CD14-positive monocyte (primary cell): ENCODE measurements at regions not wholly inside any gene's neighbourhood (a gene's known extent, or its start where the extent isn't known, plus 50 kb on each side); places are given as distances from the start of the nearest gene placed in this dataset.
A peak's percentile ranks its signal among the peaks of the same experiment; 100 is the strongest.

ENCODE experiments used
- DNase-seq, 3 donors: peaks; one replicate each; pipeline ENCODE4 v3.0.0-alpha.2; 2011 to 2022
- H2AFZ ChIP-seq: 2 replicates; pipeline ENCODE4 v1.6.0; 2012; ENCODE audit warnings: mild to moderate bottlenecking, low read depth, low read length, inconsistent platforms; ENCODE audit not compliant: insufficient read depth, poor library complexity, severe bottlenecking
- H3K27ac ChIP-seq, 2 donors: 1 replicate in 1 of 2; 2 replicates in 1 of 2; pipeline ENCODE4 v1.5.1; 2012 to 2013; ENCODE audit warnings: low read length in 2 of 2, control low read depth in 1 of 2, inconsistent platforms in 1 of 2, low read depth in 1 of 2, mild to moderate bottlenecking in 1 of 2
- H3K27me3 ChIP-seq, 2 donors: one replicate each; pipeline versions ENCODE4 v1.6.0 to v1.6.1; 2011 to 2013; ENCODE audit warnings: low read length in 2 of 2; ENCODE audit not compliant: control insufficient read depth in 2 of 2, insufficient read depth in 2 of 2
- H3K36me3 ChIP-seq, 2 donors: replicated peaks in 1 of 2; 1 replicate in 1 of 2; 2 replicates in 1 of 2; pipeline versions ENCODE4 v1.5.1 to v1.6.1; 2012 to 2013; ENCODE audit warnings: low read length in 2 of 2, control low read depth in 1 of 2, inconsistent platforms in 1 of 2, mild to moderate bottlenecking in 1 of 2; ENCODE audit not compliant: insufficient read depth in 2 of 2, control insufficient read depth in 1 of 2
- H3K4me1 ChIP-seq, 2 donors: 1 replicate in 1 of 2; 2 replicates in 1 of 2; pipeline versions ENCODE4 v1.5.1 to v1.6.1; 2012 to 2013; ENCODE audit warnings: low read length in 2 of 2, control low read depth in 1 of 2, inconsistent platforms in 1 of 2, mild to moderate bottlenecking in 1 of 2, moderate library complexity in 1 of 2; ENCODE audit not compliant: insufficient read depth in 2 of 2, control insufficient read depth in 1 of 2
- H3K4me2 ChIP-seq: replicated peaks from 2 replicates; pipeline ENCODE3; 2012; ENCODE audit warnings: low read length, moderate library complexity, mild to moderate bottlenecking; ENCODE audit not compliant: poor library complexity, severe bottlenecking; ENCODE audit errors: extremely low read depth
- H3K4me3 ChIP-seq, 3 experiments: fragments of 200-600 bp in 1 of 3; sonication (generic) in 1 of 3; replicated peaks in 1 of 3; 1 replicate in 2 of 3; 2 replicates in 1 of 3; pipeline ENCODE4 v1.5.1; 2011 to 2013; ENCODE audit warnings: low read length in 3 of 3, mild to moderate bottlenecking in 3 of 3, control low read depth in 2 of 3, low read depth in 2 of 3, inconsistent platforms in 1 of 3, moderate library complexity in 1 of 3
- H3K79me2 ChIP-seq: 2 replicates; pipeline ENCODE4 v1.6.0; 2012; ENCODE audit warnings: mild to moderate bottlenecking, control low read depth, inconsistent platforms, low read length, moderate library complexity; ENCODE audit not compliant: insufficient read depth
- H3K9ac ChIP-seq: 2 replicates; pipeline ENCODE4 v1.6.0; 2017; ENCODE audit warnings: low read length, mild to moderate bottlenecking; ENCODE audit not compliant: insufficient read depth, poor library complexity, severe bottlenecking
- H3K9me3 ChIP-seq, 2 donors: replicated peaks in 1 of 2; 1 replicate in 1 of 2; 2 replicates in 1 of 2; pipeline versions ENCODE4 v1.5.1 to v1.6.1; 2012 to 2013; ENCODE audit warnings: low read length in 2 of 2, control low read depth in 1 of 2; ENCODE audit not compliant: control insufficient read depth in 1 of 2, insufficient read depth in 1 of 2
- H4K20me1 ChIP-seq: 2 replicates; pipeline ENCODE4 v1.6.0; 2012; ENCODE audit warnings: mild to moderate bottlenecking, low read length, control low read depth, moderate library complexity; ENCODE audit not compliant: insufficient read depth
- H3K27ac Mint-ChIP-seq, 7 donors: one replicate each; pipeline ENCODE4 v1.8.0; 2020; ENCODE audit warnings: mild to moderate bottlenecking in 7 of 7, mixed read lengths in 7 of 7, moderate library complexity in 6 of 7, inconsistent platforms in 2 of 7
- H3K27me3 Mint-ChIP-seq, 3 donors: one replicate each; pipeline ENCODE4 v1.8.0; 2021 to 2022; ENCODE audit warnings: low read depth in 3 of 3, mild to moderate bottlenecking in 3 of 3, mixed read lengths in 3 of 3, moderate library complexity in 3 of 3, inconsistent platforms in 1 of 3
- H3K36me3 Mint-ChIP-seq, 2 donors: one replicate each; pipeline ENCODE4 v1.8.0; 2020; ENCODE audit warnings: mixed read lengths in 2 of 2, inconsistent platforms in 1 of 2, mild to moderate bottlenecking in 1 of 2
- H3K4me1 Mint-ChIP-seq: one replicate; pipeline ENCODE4 v1.8.0; 2020; ENCODE audit warnings: mild to moderate bottlenecking, mixed read lengths
- H3K4me3 Mint-ChIP-seq, 2 donors: one replicate each; pipeline ENCODE4 v1.8.0; 2020; ENCODE audit warnings: mild to moderate bottlenecking in 2 of 2, mixed read lengths in 2 of 2, moderate library complexity in 1 of 2
- H3K9me3 Mint-ChIP-seq, 7 donors: one replicate each; pipeline ENCODE4 v1.8.0; 2020 to 2022; ENCODE audit warnings: mixed read lengths in 7 of 7, mild to moderate bottlenecking in 6 of 7, moderate library complexity in 6 of 7, inconsistent platforms in 2 of 7
- WGBS: methylation state at CpG from one replicate; pipeline ENCODE4 v1.1.5; 2013; ENCODE audit warnings: missing lambda C conversion rate; ENCODE audit not compliant: insufficient coverage; 5-methylcytosine and 5-hydroxymethylcytosine counted together
- intact Hi-C, 2 donors: fragments of 100-400 bp; cut with micrococcal nuclease; formaldehyde crosslinking; loops; one replicate each; pipeline versions ENCODE4 v1.15.0 to v1.15.1; 2023
- TF ChIP-seq, protein P1 (sequence below): fragments of 200-600 bp; IDR thresholded peaks from one replicate; pipeline ENCODE4 v1.8.0; 2022; ENCODE audit warnings: antibody characterized with exemption, mild to moderate bottlenecking

DNA sequence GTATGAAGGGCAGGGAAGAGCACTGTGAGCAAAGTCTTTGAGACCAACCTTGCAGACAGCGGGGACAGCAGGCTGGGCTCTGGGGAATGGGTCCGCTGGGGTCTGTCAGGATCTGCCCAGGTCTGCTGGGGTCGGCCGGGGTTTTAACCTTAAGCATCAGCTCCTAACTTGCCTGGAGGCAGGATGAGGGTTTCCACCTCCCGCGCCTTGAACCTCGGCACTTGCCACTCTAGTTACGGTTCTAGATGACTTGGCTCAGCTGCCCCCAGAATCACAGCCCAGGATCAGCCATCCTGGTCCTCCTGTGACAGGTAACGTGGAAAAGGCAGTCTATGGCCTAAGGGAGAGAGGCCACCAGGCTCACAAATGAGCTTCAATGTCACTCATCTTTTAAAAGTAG lies 50.4 kb upstream of the CACUL1 start:
- Histone ChIP-seq H3K9me3 (no peaks in the 10 kb centered on the region), H3K9ac (no peak overlapping the region), H3K79me2 (no peaks in the 10 kb centered on the region), H3K27ac (no peak overlapping the region), H3K27me3 (peaks cover 0 to 2% of the 10 kb centered on the region in 2 donors), H2AFZ (no peak overlapping the region), H3K4me1 (peaks cover 9 to 12% of the 10 kb centered on the region in 2 donors), H4K20me1 (no peaks in the 10 kb centered on the region), H3K4me3 (no peak overlapping the region), H3K36me3 (no peaks in the 10 kb centered on the region), H3K4me2 (no peak overlapping the region)
- 97% methylated on average over 9 of the region's 9 CpGs for WGBS
- TF ChIP-seq, protein P1, sequence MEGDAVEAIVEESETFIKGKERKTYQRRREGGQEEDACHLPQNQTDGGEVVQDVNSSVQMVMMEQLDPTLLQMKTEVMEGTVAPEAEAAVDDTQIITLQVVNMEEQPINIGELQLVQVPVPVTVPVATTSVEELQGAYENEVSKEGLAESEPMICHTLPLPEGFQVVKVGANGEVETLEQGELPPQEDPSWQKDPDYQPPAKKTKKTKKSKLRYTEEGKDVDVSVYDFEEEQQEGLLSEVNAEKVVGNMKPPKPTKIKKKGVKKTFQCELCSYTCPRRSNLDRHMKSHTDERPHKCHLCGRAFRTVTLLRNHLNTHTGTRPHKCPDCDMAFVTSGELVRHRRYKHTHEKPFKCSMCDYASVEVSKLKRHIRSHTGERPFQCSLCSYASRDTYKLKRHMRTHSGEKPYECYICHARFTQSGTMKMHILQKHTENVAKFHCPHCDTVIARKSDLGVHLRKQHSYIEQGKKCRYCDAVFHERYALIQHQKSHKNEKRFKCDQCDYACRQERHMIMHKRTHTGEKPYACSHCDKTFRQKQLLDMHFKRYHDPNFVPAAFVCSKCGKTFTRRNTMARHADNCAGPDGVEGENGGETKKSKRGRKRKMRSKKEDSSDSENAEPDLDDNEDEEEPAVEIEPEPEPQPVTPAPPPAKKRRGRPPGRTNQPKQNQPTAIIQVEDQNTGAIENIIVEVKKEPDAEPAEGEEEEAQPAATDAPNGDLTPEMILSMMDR = no peak
- Mint-ChIP-seq H3K4me1 (peaks cover 13% of the 10 kb centered on the region), H3K9me3 (peaks cover 0 to 1% (median 0%) of the 10 kb centered on the region in 7 donors), H3K36me3 (no peaks in the 10 kb centered on the region), H3K27me3 (peaks cover 2 to 8% (median 7%) of the 10 kb centered on the region in 3 donors), H3K27ac (no peak overlapping the region), H3K4me3 (no peak overlapping the region)
- DNase-seq = no peak
- intact Hi-C loops = no loop called here

DNA sequence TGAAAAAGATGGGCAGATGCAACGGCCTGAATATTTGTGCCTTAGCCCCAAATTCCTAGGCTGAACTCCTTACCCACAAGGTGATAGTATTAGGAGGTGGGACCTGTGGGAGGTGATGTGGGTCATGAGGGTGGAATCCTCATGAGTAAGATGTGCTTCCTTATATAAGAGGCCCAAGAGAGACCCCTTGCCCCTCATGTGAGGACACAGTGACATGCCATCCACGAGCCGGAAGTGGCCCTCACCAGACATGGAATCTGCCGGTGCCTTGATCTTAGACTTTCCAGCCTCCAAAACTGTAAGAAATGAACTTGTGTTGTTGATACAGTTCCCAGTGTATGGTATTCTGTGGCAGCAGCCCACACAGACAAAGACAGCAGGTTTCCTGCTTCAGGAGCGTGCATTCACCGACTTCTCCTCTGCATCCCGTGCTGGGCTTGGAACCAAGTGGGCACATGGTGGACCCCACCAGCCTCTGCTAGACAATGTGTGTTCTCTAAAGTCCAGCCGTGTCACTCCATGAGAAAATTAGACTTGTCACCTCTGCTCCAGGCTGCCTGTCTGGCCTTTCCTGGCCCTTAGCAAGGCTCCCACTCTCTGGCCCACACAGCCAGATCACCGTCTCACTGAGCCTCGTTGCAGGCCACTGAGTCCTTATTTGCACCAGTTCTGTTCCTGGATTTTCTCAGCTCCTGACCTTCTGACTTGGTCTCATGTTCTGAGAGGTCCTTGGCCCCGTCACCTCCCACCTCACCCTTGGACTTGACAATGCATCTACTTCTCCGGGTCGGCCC lies 52.9 kb upstream of the CACUL1 start:
- H2AFZ ChIP-seq = no peak overlapping the region
- no peaks in the 10 kb centered on the region for H3K9me3 ChIP-seq
- peak overlapping the region in 1 of 7 donors; percentile 10 for H3K27ac Mint-ChIP-seq
- no peaks in the 10 kb centered on the region for H3K36me3 Mint-ChIP-seq
- H3K4me1 ChIP-seq = peaks cover 9 to 12% of the 10 kb centered on the region in 2 donors
- H3K4me3 Mint-ChIP-seq = no peak overlapping the region
- H3K27ac ChIP-seq = no peak overlapping the region
- H3K9ac ChIP-seq = no peak overlapping the region
- no peaks in the 10 kb centered on the region for H4K20me1 ChIP-seq
- 94% methylated on average over 11 of the region's 13 CpGs for WGBS
- H3K27me3 Mint-ChIP-seq = peaks cover 0 to 6% (median 3%) of the 10 kb centered on the region in 3 donors
- H3K79me2 ChIP-seq = no peaks in the 10 kb centered on the region
- no peaks in the 10 kb centered on the region for H3K36me3 ChIP-seq
- H3K27me3 ChIP-seq = no peaks in the 10 kb centered on the region
- no peak overlapping the region for H3K4me3 ChIP-seq
- H3K9me3 Mint-ChIP-seq = peaks cover 0 to 1% (median 0%) of the 10 kb centered on the region in 7 donors
- intact Hi-C loops = no loop called here
- TF ChIP-seq, protein P1 = no peak
- H3K4me2 ChIP-seq = no peak overlapping the region
- H3K4me1 Mint-ChIP-seq = peaks cover 13% of the 10 kb centered on the region
- no peak for DNase-seq
